Tongue (tissue), 1 donor: ENCODE measurements at regions not wholly inside any gene's neighbourhood (a gene's known extent, or its start where the extent isn't known, plus 50 kb on each side); places are given as distances from the start of the nearest gene placed in this dataset.
"Not testable (repeated sequence)": the region's sequence is repeated elsewhere in the genome, so short reads cannot be mapped to it uniquely, and the experiment has no call there.

ENCODE experiments used
- DNase-seq: peaks from one replicate; pipeline ENCODE4 v3.0.0-alpha.2; 2015

DNA sequence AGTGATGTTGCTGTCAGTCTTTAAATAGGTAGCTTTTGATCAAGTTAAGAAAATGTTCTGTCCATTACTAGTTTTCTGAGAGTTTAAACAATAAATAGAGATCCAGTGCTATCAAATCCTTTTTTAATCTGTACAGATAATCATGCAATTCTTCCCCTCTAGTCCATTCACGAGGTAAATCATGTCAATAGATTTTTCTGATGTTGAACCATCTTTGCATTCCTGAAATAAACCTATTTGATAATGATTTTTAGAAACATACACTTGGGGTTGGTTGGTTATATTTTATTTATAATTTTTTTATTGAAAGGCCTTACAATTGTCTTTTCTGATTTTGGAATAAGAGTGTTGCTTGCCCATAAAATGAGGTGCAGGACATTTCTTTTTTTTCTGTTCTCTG is 95.0 kb downstream of the FAM53A start:
- DNase-seq: no peak

DNA sequence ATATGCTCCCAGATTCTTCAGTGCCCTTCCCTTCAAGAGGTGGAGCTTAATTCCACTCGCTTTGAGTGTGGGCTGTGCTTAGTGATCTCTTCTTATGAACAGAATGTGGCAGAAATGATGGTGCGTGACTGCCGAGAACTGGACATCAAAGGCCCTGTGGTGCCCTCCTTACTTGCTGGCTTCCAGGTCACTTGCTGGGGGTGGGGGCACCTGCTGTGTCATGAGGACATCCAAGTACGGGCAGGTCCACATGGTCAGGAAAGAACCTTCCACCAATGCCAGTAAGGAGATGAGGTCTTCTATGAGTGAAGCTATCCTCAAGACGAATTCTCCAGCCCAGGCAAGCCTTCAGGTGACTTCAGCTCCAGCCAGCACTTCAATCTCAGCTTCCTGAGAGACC is 95.8 kb downstream of the FAM53A start:
- DNase-seq: no peak

DNA sequence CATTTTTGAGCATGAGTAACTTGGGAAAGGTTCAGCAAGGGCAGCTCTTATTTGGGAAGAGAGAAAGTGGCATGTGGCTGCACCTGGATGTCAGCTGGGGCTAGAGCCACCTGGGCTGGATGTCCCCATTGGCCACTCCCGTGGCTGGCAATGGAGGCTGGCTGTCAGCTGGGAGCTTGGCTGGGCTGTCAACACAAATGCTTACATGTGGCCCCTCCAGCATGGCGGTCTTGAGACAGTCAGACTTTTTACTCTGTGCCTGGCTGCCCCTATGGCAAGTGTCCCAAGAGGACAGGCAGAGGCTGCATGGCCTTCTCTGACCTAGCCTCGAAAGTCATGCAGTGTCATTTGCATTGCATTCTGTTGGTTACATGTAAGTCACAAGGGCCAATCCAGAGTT is 99.6 kb downstream of the FAM53A start:
- no peak for DNase-seq

DNA sequence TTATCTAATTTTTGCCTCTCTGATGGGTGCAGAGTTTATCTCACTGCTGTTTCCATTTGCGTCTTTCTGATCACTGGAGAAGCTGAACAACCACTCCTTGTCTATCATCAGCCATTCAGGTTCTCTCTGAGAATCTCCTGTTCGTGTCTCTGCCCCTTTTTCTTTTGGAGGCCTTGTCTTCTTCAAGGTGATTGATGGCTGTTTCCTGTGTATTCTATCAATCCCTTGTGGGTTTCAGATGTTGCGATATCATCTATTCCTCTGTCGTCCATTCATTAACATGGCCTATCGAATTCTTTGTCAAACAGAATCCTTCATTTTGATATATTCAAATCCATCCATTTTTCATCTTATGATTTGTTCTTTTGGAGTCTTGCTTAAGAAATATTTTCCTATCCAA is 100.3 kb downstream of the FAM53A start:
- DNase-seq: no peak

DNA sequence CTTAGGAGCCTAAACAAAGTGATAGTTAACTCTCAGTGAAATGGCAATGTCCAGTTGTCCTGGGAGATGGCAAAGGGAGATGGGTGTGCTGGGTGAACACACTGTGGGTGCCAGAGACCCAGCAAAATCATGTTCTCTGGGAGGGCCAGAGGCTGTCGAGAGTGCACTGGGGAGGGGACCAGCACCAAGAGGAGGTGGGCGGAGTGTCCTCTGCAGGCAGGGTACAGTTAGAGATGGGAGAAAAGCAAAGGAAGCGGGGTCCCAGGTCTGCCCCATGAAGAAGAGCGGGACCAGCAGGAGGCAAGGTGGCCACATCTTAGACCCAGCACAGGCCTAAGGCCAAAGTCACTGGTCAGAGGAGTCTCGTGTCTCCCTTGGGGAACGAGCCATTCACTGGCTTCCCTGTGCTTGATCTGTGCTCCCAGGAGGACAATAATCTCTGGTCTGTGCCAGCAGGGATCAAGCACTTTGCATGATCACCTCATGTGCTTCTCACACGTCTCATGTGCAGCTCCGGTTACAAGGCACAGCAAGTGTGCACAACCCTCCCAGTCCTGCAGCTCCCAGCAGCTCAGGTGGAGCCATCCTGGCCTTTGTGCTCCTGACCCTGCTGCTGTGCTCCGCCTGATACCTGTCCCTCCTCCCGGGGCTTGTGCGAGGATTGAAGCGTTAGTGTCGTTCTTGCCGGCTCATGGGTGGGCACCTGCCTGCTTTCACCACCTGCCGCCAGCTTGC is 100.9 kb downstream of the FAM53A start:
- DNase-seq: no peak

DNA sequence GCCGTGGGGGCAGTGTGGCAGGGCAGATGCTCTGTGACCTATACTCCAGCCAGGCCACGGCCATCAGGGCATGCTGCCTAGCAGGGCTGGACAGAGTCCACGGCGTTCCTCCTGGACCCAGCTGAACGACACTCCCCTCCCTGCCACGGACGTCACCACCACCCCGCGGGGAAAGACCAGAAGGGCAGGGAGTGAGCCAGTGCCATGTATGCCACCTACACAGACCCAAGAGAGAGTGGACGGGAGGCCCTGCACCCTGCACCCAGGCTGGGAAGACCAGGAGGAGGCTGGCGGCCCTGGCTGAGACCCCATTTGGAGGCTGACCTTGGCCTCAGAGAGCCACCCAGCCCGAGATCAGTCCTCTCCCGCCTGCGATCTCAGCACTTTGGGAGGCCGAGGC is 101.9 kb downstream of the FAM53A start:
- no peak for DNase-seq

DNA sequence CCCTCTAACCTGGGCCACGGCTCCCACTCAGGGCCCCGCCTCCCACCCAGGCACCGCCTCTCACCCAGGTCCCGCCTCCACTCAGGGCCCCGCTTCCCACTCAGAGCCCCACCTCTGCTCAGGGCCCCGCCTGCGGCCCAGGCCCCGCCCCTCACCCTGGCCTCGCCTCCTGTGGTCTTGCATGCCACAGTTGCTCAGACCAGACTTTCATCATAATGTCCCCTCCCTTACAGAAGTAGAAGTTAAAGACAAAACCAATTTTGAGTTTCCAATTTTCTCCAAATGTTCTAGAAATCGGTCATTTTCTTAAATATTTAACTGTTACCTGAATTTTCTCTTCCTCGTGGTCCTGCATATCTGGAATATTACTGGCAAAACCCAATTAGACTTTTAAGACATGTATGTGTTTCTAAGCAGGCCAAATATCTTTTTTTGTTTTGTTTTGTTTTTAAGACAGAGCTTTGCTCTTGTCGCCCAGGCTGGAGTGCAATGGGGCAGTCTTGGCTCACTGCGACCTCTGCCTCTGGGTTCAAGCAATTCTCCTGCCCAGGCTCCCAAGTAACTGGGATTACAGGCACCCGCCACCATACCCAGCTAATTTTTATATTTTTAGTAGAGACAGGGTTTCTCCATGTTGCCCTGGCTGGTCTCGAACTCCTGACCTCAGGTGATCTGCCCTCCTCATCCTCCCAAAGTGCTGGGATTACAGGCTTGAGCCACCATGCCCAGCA is 102.8 kb downstream of the FAM53A start:
- DNase-seq: peak; percentile 31

DNA sequence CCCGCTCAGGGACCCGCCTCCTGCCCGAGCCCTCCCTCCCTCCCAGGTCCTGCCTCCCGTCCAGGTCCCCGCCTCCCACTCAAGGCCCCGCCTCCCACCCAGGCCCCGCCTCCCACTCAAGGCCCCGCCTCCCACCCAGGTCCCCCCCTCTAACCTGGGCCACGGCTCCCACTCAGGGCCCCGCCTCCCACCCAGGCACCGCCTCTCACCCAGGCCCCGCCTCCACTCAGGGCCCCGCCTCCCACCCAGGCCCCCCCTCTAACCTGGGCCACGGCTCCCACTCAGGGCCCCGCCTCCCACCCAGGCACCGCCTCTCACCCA is 103.5 kb downstream of the FAM53A start:
- not testable (repeated sequence) for DNase-seq

DNA sequence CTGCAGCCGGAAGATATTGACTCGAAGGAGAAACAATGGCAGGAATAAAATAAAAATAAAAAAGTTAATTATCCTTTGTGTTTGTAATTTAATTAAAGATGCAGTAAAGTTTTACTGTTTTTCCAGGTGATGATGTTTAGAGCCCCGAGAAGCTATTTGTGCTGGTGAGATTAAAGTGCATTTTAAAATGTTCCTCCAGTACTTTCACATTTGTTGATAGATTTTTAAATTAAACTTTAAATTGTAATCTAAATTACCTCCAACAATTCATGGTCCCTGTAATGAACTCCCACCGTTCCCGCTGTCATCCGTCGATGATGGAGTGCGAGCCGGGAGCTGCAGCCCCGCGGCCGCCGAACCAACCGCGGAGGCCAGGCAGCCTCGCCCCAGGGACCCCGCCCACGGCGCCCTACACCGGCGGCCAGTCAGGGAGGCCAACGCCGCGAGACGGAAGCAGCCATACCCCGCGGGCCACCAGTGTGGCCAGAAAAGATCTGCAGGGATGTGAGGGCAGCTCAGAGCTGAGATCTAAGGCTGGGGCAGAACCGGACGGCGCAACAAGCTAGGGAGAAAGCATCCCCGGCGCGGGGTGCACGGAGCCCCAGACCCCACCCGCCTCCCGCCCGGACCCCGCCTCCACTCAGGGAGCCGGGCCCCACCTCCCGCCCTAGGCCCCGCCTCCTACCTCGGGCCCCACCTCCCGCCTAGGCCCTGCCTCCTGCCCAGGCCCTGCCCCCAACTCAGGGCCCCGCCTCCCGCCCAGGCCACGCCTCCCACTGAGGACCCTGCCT is 104.0 kb downstream of the FAM53A start:
- DNase-seq: peak; percentile 35

DNA sequence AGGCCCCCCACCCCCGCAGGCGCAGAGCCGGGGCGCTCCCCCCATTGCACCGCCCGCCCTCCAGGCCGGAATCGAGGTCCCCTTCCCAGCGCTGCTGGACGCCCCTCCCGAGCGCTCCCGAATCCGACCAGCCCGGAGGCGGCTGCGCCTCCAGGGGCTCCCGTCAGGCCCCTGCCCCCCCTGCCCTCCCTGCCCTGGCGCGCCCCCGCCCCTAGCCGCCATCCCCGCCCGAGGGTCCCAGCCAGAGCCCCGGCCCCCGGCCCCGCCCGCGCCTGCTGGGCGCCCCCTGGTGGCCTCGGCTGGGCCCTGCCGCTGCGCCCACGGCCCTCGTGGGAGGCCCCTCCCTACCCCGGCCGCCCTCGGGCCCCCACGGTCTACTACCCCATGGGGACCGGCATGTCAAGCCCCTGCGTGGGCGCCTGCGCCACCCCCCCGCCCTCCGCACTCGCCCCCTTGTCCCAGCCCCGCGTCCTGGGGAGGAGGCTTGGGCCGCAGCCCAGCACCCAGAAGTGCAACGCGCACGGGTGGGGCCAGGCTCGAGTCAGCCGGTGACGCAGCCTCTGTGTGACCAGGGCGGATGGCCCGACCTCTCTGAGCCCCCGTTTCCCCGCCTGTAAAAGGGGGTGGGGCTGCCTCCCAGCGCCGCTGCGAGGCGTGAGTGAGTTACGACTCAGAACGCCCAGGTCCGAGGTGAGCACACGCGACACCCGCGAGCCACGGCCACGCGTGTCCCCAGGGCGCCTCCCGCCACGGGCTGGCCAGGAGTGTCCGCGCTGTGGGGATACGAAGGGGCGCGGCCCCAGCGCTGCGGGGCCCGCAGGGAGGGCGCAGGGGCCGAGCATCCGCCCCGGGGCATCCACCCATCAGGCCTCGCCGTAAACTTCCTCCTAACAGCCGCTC is 104.9 kb downstream of the FAM53A start:
- peak; percentile 50 for DNase-seq

DNA sequence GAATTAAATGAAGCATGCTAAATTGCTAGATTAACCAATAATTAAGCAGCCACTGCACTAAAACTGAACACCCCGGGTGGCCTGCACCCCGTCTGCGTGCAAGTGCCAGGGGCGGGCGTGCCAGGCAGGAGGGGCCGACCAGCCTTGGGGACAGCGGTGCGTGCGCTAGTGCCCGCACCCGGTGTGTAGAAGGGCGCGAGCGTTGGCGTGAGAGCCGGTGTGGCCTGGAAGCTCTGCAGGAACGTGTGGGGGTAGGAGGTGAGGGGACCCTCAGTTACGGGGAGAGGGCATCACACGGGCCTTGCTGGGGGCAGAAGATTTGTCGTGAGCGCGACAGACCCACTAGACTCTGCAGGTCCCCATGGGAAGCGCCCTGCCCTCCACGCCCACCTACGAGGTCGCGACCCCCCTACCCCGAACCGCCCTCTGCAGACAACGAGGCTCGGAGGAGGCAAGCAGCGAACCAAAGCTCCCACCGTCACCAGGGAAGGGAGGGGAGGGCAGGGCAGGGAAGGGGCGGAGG is 105.8 kb downstream of the FAM53A start:
- DNase-seq: no peak

DNA sequence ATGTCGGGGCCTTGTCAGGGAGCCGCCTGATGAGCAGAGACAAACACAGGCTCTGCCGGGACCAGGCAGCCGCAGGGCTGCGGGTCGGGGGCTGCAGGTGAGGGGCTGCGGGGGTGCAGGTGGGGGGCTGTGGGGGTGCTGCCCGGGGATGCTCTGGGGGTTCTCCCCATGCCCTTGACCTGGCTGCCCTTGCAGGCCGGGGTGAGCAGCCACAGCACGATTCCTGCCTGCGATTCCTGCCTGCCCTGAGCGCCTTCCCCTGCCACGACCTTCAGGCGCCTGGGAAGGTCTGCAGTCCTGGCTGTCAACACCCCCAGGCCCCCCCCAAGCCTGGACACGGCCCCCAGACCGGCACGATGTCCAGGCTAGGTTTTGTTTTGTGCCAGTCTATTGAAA is 106.3 kb downstream of the FAM53A start:
- DNase-seq: no peak

DNA sequence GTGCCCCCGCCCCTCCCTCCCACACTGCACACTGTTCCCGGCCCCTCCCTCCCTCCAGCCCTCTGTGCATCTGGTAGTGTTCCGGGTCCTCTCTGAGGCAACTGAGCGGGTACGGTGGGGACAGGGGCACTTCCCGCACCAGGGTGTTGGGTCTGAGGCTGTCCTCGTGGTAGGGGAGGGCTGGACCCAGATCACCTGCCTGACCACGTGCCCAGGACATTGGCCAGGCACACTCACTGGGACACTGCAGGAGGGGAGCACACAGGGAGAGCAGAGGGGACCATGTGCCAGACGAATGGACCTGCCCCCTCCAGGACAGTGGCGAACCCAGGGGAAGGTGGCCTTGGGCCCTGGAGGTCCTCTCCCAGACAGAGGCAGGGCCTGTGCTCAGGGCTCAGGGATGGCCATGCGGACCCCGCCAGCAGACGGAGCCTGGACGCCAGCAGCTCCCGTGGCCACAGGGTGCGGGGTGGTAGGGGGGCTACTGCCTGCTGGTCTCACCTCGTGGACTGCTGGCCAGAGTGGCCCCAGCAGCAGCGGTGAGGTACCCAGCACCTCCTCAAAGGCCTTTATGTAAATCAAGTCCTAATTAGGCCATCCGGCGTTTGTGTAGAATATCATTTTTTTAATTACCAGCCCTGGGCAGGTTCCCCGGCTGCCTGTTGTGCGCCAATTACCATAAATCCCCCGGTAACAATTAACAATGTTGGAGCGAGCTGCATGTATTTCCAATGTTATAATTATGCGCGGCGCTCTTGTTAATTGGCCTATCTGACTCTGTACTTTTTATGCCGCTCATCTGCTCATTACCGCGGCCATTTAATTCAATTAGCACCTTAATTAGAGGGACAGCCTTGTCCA is 106.9 kb downstream of the FAM53A start:
- no peak for DNase-seq

DNA sequence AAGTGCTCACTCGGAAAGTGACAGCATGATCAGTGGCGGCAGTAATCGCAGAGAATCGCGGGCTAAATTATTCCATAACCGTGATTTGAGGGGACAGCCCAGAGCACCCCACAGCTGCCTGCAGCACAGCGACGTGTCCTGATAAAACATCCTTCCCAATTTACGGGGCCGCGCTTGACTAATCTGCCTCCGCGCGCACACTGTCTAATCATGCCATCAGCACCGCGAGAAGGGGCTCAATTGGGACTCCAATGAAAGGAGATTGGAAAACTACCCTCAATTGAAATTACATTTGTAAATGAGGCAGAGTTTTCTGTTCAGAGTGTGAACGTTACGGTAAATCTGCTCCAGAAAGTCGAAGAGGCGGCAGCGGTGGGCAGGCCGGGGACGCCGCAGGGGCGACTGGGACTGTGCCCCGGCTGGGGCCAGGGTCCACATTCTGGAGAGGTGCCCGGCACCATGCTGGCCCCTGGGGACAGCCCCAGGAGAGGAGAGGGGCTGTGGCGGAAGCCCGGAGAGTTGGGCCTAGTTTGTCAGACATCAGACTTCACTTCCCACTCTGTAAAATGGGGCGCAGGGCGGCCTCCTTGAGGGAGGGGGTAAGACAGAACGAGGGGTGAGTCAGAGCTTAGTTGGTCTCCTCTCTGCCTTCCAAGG is 107.7 kb downstream of the FAM53A start:
- no peak for DNase-seq

DNA sequence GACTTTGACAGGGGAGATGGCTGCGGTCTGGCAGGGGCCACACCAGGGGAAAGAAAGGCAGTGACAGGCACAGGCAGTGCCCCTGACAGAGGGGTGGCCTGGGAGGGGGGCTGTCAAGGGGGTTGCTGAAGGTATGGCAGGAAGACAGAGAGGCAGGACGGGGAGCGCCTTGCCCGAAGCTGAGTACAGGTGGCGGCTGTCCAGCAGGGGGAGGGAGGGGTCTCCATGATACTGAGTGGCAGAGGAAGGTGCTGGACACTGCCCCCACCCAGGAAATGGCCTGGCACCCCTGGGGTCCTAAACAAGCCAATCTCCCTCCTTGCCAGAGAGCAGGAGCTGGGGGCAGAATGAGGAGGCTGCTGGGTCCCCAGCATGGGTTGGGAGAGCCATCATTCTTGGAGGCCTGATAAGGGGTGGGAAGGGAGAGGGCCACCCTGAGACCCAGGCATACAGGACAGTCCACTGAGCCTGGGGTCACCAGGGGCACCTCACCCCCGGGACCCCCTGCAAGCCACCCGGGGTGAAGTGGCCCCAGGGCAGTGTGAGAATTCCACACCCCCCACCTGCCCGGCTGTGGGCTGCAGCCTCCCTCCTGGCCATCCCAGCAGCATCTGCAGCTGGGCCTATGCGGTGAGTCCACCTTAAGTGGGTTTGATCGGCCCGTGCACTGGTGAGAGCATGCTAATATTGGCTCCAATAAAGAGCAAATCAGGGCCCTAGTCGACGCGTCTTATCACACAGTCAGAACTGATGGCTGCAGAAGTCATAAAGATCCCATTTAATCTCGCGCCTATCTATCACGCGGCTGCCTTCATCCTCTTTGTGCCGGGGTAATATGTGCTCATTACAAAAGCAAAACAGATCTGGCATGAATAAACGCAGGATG is 108.5 kb downstream of the FAM53A start:
- no peak for DNase-seq

DNA sequence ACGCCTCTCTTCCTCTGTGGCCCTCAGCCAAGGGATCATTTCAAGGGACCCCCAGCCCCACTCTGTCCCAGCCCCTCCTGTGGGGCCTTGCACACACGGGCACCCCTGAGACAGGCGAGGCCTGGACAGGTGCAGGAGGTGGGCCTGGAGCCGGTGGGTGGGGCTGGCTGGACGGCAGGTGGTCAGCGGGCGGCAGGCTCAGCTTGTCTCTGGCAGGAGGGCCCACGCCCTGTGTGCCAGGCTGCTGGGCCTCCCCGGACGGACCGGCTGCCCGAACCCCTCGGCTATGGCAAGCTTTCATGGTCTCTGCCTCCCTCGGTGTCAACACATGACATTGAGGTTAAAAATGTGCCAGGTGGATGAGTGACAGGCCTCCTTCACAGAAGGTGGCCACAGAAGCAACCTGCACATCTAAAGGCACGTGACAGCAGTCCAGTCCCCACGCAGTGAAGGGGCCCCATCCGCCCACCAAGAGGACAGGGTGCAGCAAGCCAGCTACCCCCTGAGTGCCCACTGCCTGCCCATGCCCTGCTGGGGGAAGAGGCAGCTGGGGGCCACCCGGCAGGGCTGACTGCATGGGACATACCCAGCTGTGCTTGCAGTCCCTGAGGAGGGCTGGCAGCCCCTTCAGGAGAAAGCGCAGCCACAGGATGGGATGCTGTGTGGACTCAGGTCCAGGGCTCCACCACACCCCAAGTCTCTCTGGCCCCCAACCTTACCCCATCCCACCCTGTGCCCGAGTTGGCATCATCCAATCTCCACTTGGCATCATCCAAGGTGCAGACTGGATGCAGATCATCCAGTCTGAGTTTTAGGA is 109.3 kb downstream of the FAM53A start:
- DNase-seq: no peak

DNA sequence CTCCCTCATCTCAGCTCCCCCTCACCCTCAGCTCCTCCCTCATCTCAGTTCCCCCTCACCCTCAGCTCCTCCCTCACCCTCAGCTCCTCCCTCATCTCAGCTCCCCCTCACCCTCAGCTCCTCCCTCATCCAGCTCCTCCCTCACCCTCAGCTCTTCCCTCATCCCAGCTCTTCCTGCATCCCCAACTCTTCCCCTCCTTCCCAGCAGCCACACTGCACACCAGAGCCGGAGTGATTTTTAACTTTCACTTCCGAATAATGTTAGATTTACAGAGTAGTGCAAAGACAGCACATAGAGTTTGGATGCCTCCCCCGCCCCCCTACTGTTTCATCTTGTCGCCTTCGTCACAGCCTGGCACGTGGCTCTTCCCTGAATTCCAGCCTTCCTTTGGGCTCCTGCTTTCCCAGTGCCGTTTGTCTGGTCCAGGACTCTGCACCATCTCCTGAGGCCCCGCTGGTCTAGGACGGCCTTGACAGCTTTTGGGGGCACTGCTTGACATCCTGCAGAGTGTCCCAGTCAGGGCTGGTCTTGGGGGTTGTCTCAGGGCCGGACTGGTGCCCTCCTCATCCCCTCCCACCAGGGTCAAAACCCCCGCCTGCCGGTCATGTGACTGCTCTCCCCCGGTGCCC is 110.2 kb downstream of the FAM53A start:
- DNase-seq: no peak
